SK-N-SH treated with all-trans-retinoic acid at 6 μM for 48 hours (cell line): ENCODE measurements at regions not wholly inside any gene's neighbourhood (a gene's known extent, or its start where the extent isn't known, plus 50 kb on each side); places are given as distances from the start of the nearest gene placed in this dataset.

ENCODE experiments used
- ATAC-seq: fragments of 200-7000 bp; cut with Tn5 transposase; 3 replicates; pipeline ENCODE4 v1.9.1; 2020; ENCODE audit warnings: mild to moderate bottlenecking, moderate library complexity
- ARNTL ChIP-seq: fragments of 450-650 bp; formaldehyde crosslinking; IDR thresholded peaks from 2 replicates; pipeline ENCODE4 v1.5.0; 2020; ENCODE audit warnings: low read depth, mild to moderate bottlenecking, moderate library complexity, borderline replicate concordance
- BACH2 ChIP-seq: fragments of 250-450 bp; sonication (Bioruptor Pico); IDR thresholded peaks from 2 replicates; pipeline ENCODE4 v1.9.0; 2021; ENCODE audit warnings: mild to moderate bottlenecking, borderline replicate concordance
- CSDC2 ChIP-seq: fragments of 250-450 bp; sonication (Bioruptor Pico); IDR thresholded peaks from 2 replicates; pipeline ENCODE4 v1.5.0; 2020; ENCODE audit warnings: mild to moderate bottlenecking, moderate library complexity
- CSRNP3 ChIP-seq: fragments of 250-450 bp; sonication (Bioruptor Pico); IDR thresholded peaks from 2 replicates; pipeline ENCODE4 v1.5.1; 2021; ENCODE audit warnings: mild to moderate bottlenecking, moderate library complexity
- ESRRG ChIP-seq: fragments of 250-450 bp; sonication (Bioruptor Pico); IDR thresholded peaks from 2 replicates; pipeline ENCODE4 v1.6.1; 2021; ENCODE audit warnings: mild to moderate bottlenecking
- GLIS3 ChIP-seq: fragments of 250-450 bp; sonication (Bioruptor Pico); IDR thresholded peaks from 2 replicates; pipeline ENCODE4 v1.5.0; 2020; ENCODE audit warnings: mild to moderate bottlenecking, moderate library complexity
- ISL1 ChIP-seq: fragments of 250-450 bp; sonication (Bioruptor Pico); IDR thresholded peaks from 2 replicates; pipeline ENCODE4 v2.1.2; 2022; ENCODE audit warnings: mild to moderate bottlenecking, moderate library complexity
- OSR1 ChIP-seq: fragments of 250-450 bp; sonication (Bioruptor Pico); IDR thresholded peaks from 2 replicates; pipeline ENCODE4 v1.8.0; 2022; ENCODE audit warnings: moderate library complexity, mild to moderate bottlenecking, inconsistent platforms
- POU6F1 ChIP-seq: fragments of 250-450 bp; sonication (Bioruptor Pico); IDR thresholded peaks from 2 replicates; pipeline ENCODE4 v1.8.0; 2021; ENCODE audit warnings: low read depth, mild to moderate bottlenecking, moderate library complexity, borderline replicate concordance
- PPARA ChIP-seq: fragments of 250-450 bp; sonication (Bioruptor Pico); IDR thresholded peaks from 2 replicates; pipeline ENCODE4 v1.5.0; 2020; ENCODE audit warnings: mild to moderate bottlenecking, borderline replicate concordance
- RARB ChIP-seq: fragments of 250-450 bp; sonication (Bioruptor Pico); IDR thresholded peaks from 2 replicates; pipeline ENCODE4 v1.8.0; 2021; ENCODE audit warnings: mild to moderate bottlenecking, moderate library complexity
- SNAI2 ChIP-seq: fragments of 250-450 bp; sonication (Bioruptor Pico); IDR thresholded peaks from 2 replicates; pipeline ENCODE4 v1.5.0; 2020; ENCODE audit warnings: mild to moderate bottlenecking, moderate library complexity
- TCF4 ChIP-seq: fragments of 250-450 bp; sonication (Bioruptor Pico); IDR thresholded peaks from 2 replicates; pipeline ENCODE4 v1.8.0; 2021; ENCODE audit warnings: mild to moderate bottlenecking, moderate library complexity, borderline replicate concordance
- TOX ChIP-seq: fragments of 250-450 bp; sonication (Bioruptor Pico); IDR thresholded peaks from 2 replicates; pipeline ENCODE4 v1.8.0; 2021; ENCODE audit warnings: mild to moderate bottlenecking, moderate library complexity, borderline replicate concordance
- ZC3H10 ChIP-seq: fragments of 250-450 bp; sonication (Bioruptor Pico); IDR thresholded peaks from 2 replicates; pipeline ENCODE4 v1.5.1; 2021; ENCODE audit warnings: mild to moderate bottlenecking, moderate library complexity
- ZFP3 ChIP-seq: fragments of 250-450 bp; sonication (Bioruptor Pico); IDR thresholded peaks from 2 replicates; pipeline ENCODE4 v1.5.0; 2020; ENCODE audit warnings: mild to moderate bottlenecking, moderate library complexity
- ZFP30 ChIP-seq: fragments of 450-650 bp; formaldehyde crosslinking; IDR thresholded peaks from 2 replicates; pipeline ENCODE4 v1.5.0; 2022; ENCODE audit warnings: mild to moderate bottlenecking, moderate library complexity
- ZNF565 ChIP-seq: fragments of 450-650 bp; formaldehyde crosslinking; conservative IDR thresholded peaks from 2 replicates; pipeline ENCODE4 v1.5.0; 2020; ENCODE audit warnings: low read depth, mild to moderate bottlenecking, moderate library complexity
- ZNF8 ChIP-seq: fragments of 450-650 bp; formaldehyde crosslinking; IDR thresholded peaks from 2 replicates; pipeline ENCODE4 v1.5.0; 2020; ENCODE audit warnings: mild to moderate bottlenecking, moderate library complexity
- TF ChIP-seq, protein P1 (sequence below): fragments of 250-450 bp; sonication (Bioruptor Pico); IDR thresholded peaks from 2 replicates; pipeline ENCODE4 v1.5.0; 2020; ENCODE audit warnings: mild to moderate bottlenecking, moderate library complexity
- TF ChIP-seq, protein P2 (sequence below): fragments of 250-450 bp; sonication (Bioruptor Pico); IDR thresholded peaks from 2 replicates; pipeline ENCODE4 v1.8.0; 2020; ENCODE audit warnings: mild to moderate bottlenecking, moderate library complexity, borderline replicate concordance
- TF ChIP-seq, protein P3 (sequence below): fragments of 250-450 bp; sonication (Bioruptor Pico); IDR thresholded peaks from 2 replicates; pipeline ENCODE4 v1.5.1; 2020; ENCODE audit warnings: low read depth, mild to moderate bottlenecking, moderate library complexity

- no peak for TF ChIP-seq CSRNP3 (CRISPR knock-in tag)
- TF ChIP-seq ESRRG (CRISPR knock-in tag), result no peak
- TF ChIP-seq TOX (CRISPR knock-in tag), result no peak
- no peak for TF ChIP-seq PPARA
- TF ChIP-seq ISL1 (CRISPR knock-in tag), result no peak
- TF ChIP-seq TCF4 (CRISPR knock-in tag), result no peak
- no peak for TF ChIP-seq RARB
- TF ChIP-seq BACH2 (CRISPR knock-in tag), result no peak
- no peak for TF ChIP-seq ZNF8 (CRISPR knock-in tag)
- no peak for TF ChIP-seq OSR1 (CRISPR knock-in tag)
- TF ChIP-seq SNAI2 (CRISPR knock-in tag), result no peak
- TF ChIP-seq GLIS3 (CRISPR knock-in tag), result no peak
- TF ChIP-seq, protein P1, sequence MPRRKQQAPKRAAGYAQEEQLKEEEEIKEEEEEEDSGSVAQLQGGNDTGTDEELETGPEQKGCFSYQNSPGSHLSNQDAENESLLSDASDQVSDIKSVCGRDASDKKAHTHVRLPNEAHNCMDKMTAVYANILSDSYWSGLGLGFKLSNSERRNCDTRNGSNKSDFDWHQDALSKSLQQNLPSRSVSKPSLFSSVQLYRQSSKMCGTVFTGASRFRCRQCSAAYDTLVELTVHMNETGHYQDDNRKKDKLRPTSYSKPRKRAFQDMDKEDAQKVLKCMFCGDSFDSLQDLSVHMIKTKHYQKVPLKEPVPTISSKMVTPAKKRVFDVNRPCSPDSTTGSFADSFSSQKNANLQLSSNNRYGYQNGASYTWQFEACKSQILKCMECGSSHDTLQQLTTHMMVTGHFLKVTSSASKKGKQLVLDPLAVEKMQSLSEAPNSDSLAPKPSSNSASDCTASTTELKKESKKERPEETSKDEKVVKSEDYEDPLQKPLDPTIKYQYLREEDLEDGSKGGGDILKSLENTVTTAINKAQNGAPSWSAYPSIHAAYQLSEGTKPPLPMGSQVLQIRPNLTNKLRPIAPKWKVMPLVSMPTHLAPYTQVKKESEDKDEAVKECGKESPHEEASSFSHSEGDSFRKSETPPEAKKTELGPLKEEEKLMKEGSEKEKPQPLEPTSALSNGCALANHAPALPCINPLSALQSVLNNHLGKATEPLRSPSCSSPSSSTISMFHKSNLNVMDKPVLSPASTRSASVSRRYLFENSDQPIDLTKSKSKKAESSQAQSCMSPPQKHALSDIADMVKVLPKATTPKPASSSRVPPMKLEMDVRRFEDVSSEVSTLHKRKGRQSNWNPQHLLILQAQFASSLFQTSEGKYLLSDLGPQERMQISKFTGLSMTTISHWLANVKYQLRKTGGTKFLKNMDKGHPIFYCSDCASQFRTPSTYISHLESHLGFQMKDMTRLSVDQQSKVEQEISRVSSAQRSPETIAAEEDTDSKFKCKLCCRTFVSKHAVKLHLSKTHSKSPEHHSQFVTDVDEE (CRISPR knock-in tag), result no peak
- TF ChIP-seq, protein P2, sequence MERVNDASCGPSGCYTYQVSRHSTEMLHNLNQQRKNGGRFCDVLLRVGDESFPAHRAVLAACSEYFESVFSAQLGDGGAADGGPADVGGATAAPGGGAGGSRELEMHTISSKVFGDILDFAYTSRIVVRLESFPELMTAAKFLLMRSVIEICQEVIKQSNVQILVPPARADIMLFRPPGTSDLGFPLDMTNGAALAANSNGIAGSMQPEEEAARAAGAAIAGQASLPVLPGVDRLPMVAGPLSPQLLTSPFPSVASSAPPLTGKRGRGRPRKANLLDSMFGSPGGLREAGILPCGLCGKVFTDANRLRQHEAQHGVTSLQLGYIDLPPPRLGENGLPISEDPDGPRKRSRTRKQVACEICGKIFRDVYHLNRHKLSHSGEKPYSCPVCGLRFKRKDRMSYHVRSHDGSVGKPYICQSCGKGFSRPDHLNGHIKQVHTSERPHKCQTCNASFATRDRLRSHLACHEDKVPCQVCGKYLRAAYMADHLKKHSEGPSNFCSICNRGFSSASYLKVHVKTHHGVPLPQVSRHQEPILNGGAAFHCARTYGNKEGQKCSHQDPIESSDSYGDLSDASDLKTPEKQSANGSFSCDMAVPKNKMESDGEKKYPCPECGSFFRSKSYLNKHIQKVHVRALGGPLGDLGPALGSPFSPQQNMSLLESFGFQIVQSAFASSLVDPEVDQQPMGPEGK (CRISPR knock-in tag), result no peak
- no peak for TF ChIP-seq ZFP30 (CRISPR knock-in tag)
- TF ChIP-seq, protein P3, sequence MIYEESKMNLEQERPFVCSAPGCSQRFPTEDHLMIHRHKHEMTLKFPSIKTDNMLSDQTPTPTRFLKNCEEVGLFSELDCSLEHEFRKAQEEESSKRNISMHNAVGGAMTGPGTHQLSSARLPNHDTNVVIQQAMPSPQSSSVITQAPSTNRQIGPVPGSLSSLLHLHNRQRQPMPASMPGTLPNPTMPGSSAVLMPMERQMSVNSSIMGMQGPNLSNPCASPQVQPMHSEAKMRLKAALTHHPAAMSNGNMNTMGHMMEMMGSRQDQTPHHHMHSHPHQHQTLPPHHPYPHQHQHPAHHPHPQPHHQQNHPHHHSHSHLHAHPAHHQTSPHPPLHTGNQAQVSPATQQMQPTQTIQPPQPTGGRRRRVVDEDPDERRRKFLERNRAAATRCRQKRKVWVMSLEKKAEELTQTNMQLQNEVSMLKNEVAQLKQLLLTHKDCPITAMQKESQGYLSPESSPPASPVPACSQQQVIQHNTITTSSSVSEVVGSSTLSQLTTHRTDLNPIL (CRISPR knock-in tag), result no peak
- no peak for TF ChIP-seq ARNTL (CRISPR knock-in tag)
- TF ChIP-seq CSDC2 (CRISPR knock-in tag), result no peak
- no peak for TF ChIP-seq ZNF565 (CRISPR knock-in tag)
- TF ChIP-seq, all 23 proteins: peak for 0
- ATAC-seq, result no peak
Measured at GRCh38 chr11:109264128-109264527, 157.9 kb upstream of the C11orf87 start.

- TF ChIP-seq, protein P2 (CRISPR knock-in tag), result no peak
- TF ChIP-seq POU6F1 (no peak), TCF4 (CRISPR knock-in tag) (no peak), BACH2 (CRISPR knock-in tag) (no peak), ZFP30 (CRISPR knock-in tag) (no peak), SNAI2 (CRISPR knock-in tag) (no peak), ZFP3 (CRISPR knock-in tag) (no peak), ZC3H10 (CRISPR knock-in tag) (no peak), ESRRG (CRISPR knock-in tag) (no peak), TOX (CRISPR knock-in tag) (no peak)
- ATAC-seq, result no peak
Measured at GRCh38 chr11:109267293-109268095, 154.5 kb upstream of the C11orf87 start.
